HG02870 (cell line): ENCODE measurements at regions not wholly inside any gene's neighbourhood (a gene's known extent, or its start where the extent isn't known, plus 50 kb on each side); places are given as distances from the start of the nearest gene placed in this dataset.
A peak's percentile ranks its signal among the peaks of the same experiment; 100 is the strongest.

Experiments
- ATAC-seq: cut with Tn5 transposase; IDR thresholded peaks from one replicate; pipeline ENCODE4 v1.9.1; 2021; ENCODE audit warnings: mild to moderate bottlenecking, moderate library complexity; ENCODE audit not compliant: unreplicated experiment

DNA sequence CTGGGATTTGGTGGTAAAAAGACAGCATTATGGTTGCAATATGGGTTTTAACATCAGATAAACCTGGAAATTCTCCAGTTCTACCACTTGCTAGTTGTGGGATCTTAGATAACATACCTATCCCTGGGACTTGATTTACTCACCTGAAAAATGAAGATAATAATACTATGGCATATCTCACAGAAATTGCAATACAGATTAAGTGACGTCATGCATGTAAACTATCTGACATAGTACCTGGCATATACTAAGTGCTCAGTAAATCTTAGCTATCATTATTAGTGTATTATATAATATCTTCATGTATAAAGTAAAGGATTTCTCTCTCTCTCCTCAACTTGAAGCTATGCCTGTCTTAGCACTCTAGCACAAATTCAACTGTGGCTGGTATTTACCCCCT is 192.5 kb downstream of the PCDH19 start:
- ATAC-seq: no peak

DNA sequence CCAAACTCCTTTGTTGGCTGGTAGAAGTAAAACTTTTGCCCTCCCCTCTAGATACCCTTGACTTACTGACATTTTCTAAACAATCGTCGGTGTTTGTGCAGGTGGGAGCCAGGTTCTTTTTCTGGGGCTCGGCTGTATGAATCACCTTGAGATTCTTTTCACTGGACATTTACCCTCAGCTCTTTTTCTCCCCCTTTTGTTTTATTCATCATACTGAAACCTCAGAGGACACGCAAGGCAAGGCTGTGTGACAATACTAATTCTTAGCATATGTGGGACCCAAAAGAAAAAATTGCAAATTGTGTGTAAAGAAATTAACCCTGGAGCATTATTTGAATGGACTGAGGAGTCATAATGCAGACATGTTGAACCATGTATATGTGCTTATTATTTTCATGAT is 194.0 kb downstream of the PCDH19 start:
- no peak for ATAC-seq

DNA sequence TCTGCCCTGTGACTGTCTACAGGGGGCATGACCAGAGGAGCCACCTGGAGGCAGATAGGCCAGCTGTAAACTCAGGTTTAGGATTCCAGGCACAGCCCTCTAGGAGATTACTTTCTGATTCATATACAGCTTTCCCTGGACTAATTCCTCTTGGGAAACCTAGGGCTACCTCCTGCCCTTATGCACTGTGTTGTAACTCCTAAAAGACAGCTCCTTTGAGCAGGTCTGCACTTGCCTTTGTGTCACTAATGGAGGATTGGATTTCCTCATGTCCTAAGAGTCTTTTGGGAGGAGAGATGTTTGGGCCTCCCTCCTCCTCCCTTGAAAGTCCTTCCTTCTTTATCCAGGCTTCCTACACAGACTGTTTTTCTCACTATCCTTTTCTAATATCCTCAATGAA is 202.0 kb downstream of the PCDH19 start:
- ATAC-seq: no peak

DNA sequence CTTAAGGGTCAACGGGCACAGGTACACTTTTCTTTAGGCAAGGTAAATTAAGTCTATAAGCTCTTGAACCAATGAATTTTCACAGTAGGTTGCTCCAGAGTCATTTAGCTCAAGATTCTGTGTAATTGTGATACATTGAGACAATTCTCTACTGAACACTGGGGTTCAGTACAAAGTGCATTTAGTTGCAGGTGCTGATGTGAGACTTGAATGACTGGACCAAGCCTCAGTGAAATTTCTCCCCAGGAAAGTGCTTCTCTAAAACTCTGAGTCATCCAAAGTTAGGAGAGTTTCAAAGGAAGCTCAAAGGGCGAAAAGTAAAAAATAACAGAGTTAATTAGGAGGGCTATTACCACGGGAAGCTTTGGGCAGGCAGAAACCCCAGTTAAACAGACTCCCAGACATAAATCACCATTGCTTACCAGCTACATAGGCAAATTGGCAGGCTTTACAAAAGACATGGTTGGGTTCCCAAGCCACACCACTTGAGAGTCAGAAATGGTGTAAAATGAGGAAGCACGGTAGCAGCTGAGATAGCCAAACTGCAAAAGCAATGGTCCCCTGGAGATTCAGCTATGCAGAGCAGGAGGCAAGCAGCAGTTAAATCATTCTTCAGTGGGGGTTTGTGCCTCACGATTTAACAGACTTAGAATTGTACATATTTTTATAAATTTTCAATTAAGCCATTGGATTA is 202.6 kb downstream of the PCDH19 start:
- peak; percentile 68 for ATAC-seq

DNA sequence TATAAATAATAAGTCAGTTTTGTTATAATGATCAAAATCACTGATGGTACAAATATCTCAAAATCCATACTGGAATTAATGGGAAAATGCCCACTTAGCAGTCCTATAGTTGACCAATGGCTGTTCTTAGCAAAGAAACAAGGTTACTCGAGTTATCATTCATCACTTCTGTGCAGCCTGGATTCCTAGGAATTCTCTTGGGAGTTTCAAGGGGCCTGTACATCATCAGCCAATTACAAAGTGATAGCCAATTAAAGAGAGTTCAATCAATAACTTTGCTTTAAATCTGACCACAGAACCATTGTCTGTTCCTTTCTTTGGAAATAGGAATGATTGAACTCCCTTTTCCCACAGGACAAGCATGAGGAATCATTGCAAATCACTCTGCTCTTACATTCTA is 205.5 kb downstream of the PCDH19 start:
- no peak for ATAC-seq

DNA sequence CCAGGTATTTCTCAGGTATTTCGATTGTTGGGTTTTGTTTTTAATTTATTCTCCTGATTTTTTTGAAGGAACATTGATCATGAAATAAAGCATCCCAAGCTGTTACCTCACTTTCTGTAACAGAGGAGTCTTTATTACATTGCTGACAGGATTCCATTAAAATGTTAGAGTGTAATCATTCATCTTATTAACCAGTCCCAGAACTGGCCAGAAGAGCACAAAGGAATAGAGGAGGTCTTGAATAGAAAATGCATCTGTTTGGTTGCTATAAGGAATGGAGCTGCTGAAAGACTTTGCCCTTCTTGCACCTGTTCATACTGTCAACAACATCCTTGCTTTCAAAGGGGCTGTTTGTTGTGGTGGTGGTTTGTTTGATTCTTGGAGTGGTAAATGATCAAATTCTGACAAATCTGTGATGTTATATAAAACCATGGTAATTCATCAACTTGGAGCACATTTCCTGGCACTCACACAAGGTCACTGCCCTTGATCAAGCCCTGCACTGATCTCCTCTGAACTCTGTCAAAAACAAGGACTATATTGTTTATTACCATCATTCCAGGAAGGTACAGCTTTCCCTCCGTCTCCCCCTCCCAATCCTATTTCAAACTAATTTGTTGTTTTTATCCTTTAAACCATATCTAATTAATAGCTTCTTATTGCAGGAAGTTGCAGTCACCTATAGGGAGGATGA is 215.8 kb downstream of the PCDH19 start:
- ATAC-seq: no peak
